ES-I3 (cell line): ENCODE measurements at regions not wholly inside any gene's neighbourhood (a gene's known extent, or its start where the extent isn't known, plus 50 kb on each side); places are given as distances from the start of the nearest gene placed in this dataset.

ENCODE experiments used
- H3K36me3 ChIP-seq: 2 replicates; pipeline ENCODE4 v1.6.1; 2013; ENCODE audit warnings: mild to moderate bottlenecking, low read length, control low read depth, moderate library complexity; ENCODE audit not compliant: insufficient read depth
- H3K4me1 ChIP-seq: 2 replicates; pipeline ENCODE4 v1.6.1; 2013; ENCODE audit warnings: mild to moderate bottlenecking, control low read depth, low read length; ENCODE audit not compliant: insufficient read depth
- H3K9ac ChIP-seq: 2 replicates; pipeline ENCODE4 v1.6.1; 2013; ENCODE audit warnings: low read depth, mild to moderate bottlenecking, low read length, moderate library complexity
- H3K9me3 ChIP-seq: 2 replicates; pipeline ENCODE4 v1.6.1; 2013; ENCODE audit warnings: mild to moderate bottlenecking, low read length, moderate library complexity; ENCODE audit not compliant: control insufficient read depth, insufficient read depth

- H3K4me1 ChIP-seq: peaks cover 12% of the 10 kb centered on the region
- H3K9ac ChIP-seq: no peak overlapping the region
- H3K36me3 ChIP-seq: no peaks in the 10 kb centered on the region
- no peaks in the 10 kb centered on the region for H3K9me3 ChIP-seq
These were observed 901.9 kb upstream of the KLHL29 start for GRCh38 chr2:22483036-22483435.

- no peaks in the 10 kb centered on the region for H3K9me3 ChIP-seq
- no peak overlapping the region for H3K9ac ChIP-seq
- H3K36me3 ChIP-seq: no peaks in the 10 kb centered on the region
- peaks cover 12% of the 10 kb centered on the region for H3K4me1 ChIP-seq
These were observed 899.5 kb upstream of the KLHL29 start for GRCh38 chr2:22485486-22485885.

- peaks cover 12% of the 10 kb centered on the region for H3K4me1 ChIP-seq
- no peaks in the 10 kb centered on the region for H3K9me3 ChIP-seq
These were observed 898.6 kb upstream of the KLHL29 start for GRCh38 chr2:22486343-22486742.

GRCh38 chr2:22487036-22487435 lies 897.9 kb upstream of the KLHL29 start:
- Histone ChIP-seq H3K9ac (no peak overlapping the region), H3K4me1 (peaks cover 12% of the 10 kb centered on the region), H3K9me3 (no peaks in the 10 kb centered on the region)

More at GRCh38 chr2:22486343-22486742, 898.6 kb upstream of the KLHL29 start:
- H3K36me3 ChIP-seq: no peaks in the 10 kb centered on the region
- no peak overlapping the region for H3K9ac ChIP-seq

GRCh38 chr2:22487541-22487940 lies 897.4 kb upstream of the KLHL29 start:
- no peak overlapping the region for H3K9ac ChIP-seq
- H3K4me1 ChIP-seq: peaks cover 12% of the 10 kb centered on the region
- H3K9me3 ChIP-seq: no peaks in the 10 kb centered on the region
- no peaks in the 10 kb centered on the region for H3K36me3 ChIP-seq

More at GRCh38 chr2:22487036-22487435, 897.9 kb upstream of the KLHL29 start:
- no peaks in the 10 kb centered on the region for H3K36me3 ChIP-seq

DNA sequence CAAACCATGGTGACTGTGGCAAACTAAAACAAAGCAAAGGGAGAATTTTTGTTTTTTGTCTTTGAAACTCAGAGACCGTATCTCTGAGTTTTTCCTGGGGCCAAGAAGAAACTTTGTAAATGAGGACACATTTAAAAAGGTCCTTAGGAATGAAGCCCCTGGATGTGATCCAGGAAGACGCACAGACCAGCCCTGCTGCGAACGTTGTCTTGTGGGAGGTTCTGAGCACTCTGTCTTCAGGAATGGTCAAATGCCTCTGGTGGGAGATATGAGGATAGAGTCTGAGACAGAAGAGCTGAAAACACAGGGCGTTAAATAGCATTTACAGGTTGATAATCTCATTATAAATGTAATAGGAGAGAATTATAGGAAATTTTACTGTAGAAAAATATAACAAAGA lies 893.5 kb upstream of the KLHL29 start:
- Histone ChIP-seq H3K36me3 (no peaks in the 10 kb centered on the region), H3K9me3 (no peaks in the 10 kb centered on the region), H3K9ac (no peak overlapping the region), H3K4me1 (0 out of 2 replicates have a peak, but pooled peaks cover under 1% of the 10 kb centered on the region)

DNA sequence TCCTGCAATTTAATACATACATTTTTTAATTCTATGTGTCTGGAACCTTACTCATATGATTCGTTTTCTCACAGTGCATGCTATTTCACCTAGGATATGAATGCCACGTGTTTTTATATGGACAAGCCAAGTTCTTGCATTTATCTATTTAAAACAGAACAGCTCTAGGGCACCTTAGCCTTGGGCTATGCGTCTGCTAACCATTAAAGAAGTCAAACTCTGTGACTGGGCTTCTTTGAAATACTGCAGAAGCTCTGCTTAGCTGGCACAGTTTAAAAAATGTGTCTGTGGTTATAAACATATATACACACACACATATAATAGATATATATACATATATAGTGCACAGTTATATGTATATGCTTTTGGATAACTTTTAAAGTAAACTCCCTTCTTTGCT lies 890.8 kb upstream of the KLHL29 start:
- Histone ChIP-seq H3K9ac (no peak overlapping the region), H3K36me3 (no peaks in the 10 kb centered on the region), H3K9me3 (no peaks in the 10 kb centered on the region), H3K4me1 (no peaks in the 10 kb centered on the region)

- H3K9ac ChIP-seq: no peak overlapping the region
- no peaks in the 10 kb centered on the region for H3K36me3 ChIP-seq
- no peaks in the 10 kb centered on the region for H3K4me1 ChIP-seq
- no peaks in the 10 kb centered on the region for H3K9me3 ChIP-seq
These were observed 887.9 kb upstream of the KLHL29 start for GRCh38 chr2:22497064-22497463.

- Histone ChIP-seq H3K4me1 (no peaks in the 10 kb centered on the region), H3K9me3 (no peaks in the 10 kb centered on the region), H3K36me3 (no peaks in the 10 kb centered on the region)
These were observed 887.2 kb upstream of the KLHL29 start for GRCh38 chr2:22497789-22498188.

GRCh38 chr2:22499082-22499839 lies 885.7 kb upstream of the KLHL29 start:
- no peaks in the 10 kb centered on the region; the same call in 1 of the 2 replicates for H3K9me3 ChIP-seq
- H3K4me1 ChIP-seq: no peaks in the 10 kb centered on the region
- no peaks in the 10 kb centered on the region for H3K36me3 ChIP-seq
- H3K9ac ChIP-seq: no peak overlapping the region

More at GRCh38 chr2:22497789-22498188, 887.2 kb upstream of the KLHL29 start:
- no peak overlapping the region for H3K9ac ChIP-seq

GRCh38 chr2:22500555-22500935 lies 884.4 kb upstream of the KLHL29 start:
- Histone ChIP-seq H3K9ac (no peak overlapping the region), H3K36me3 (no peaks in the 10 kb centered on the region), H3K9me3 (no peaks in the 10 kb centered on the region; the same call in 1 of the 2 replicates), H3K4me1 (no peaks in the 10 kb centered on the region)

DNA sequence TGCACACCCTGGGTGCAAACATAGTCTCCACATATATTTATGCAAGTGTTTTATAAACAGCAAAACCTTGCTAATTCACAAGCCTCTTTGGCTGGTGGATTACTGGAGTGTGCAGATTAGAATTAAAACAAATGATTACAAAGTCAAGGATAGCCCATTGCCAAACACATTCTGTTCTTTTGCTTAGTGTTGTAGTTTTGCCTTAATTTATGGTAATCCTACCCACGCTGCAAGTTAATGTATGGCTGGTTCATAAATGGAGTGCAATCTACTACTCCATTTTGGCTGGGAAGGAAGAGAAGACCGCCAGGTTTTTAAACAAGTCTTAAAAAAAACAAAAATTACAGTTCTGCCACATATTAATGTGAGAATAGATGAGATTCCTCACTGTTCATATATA lies 883.1 kb upstream of the KLHL29 start:
- H3K4me1 ChIP-seq: no peaks in the 10 kb centered on the region
- no peaks in the 10 kb centered on the region; the same call in 1 of the 2 replicates for H3K9me3 ChIP-seq
- H3K36me3 ChIP-seq: no peaks in the 10 kb centered on the region
- H3K9ac ChIP-seq: no peak overlapping the region

DNA sequence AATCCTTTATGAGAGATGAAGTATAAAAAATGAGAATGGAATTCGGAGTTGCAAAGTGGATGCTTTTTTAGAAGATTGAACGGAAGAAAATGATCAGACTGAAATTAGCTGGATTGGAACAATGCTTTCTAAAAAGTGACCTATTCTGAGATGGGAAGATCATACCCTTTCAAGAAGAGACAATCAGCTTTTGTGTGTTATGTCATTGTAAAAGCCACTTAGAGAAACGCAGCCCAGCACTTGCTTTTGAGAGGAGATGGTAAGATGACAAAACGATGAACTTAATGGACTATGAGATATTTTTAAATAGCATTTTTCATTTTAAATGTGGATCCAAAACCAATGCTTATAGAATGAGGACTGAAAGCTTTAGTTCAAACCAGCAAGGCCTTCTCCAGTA lies 871.4 kb upstream of the KLHL29 start:
- Histone ChIP-seq H3K4me1 (no peaks in the 10 kb centered on the region), H3K36me3 (no peaks in the 10 kb centered on the region), H3K9me3 (no peaks in the 10 kb centered on the region; the same call in 1 of the 2 replicates), H3K9ac (no peak overlapping the region)

DNA sequence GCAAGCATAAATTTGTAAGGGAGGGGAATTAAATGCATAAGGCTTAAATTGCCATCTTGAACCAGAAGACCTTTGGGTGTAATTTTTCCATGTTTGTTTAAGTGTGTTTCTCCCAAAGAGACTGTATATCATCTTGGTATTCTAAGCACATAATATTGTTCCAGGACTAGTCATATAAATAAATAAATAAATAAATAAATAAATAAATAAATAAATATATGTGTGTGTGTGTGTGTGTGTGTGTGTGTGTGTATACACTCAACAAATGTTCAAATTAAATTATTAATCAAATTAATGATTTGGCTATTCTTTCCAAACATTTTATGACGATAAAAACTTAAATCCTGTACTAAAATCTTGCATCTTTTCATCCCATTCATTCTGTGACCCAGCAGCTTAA lies 867.8 kb upstream of the KLHL29 start:
- Histone ChIP-seq H3K9me3 (no peaks in the 10 kb centered on the region; the same call in 1 of the 2 replicates), H3K4me1 (peaks cover 7% of the 10 kb centered on the region; the same call in 1 of the 2 replicates), H3K36me3 (no peaks in the 10 kb centered on the region), H3K9ac (no peak overlapping the region)

DNA sequence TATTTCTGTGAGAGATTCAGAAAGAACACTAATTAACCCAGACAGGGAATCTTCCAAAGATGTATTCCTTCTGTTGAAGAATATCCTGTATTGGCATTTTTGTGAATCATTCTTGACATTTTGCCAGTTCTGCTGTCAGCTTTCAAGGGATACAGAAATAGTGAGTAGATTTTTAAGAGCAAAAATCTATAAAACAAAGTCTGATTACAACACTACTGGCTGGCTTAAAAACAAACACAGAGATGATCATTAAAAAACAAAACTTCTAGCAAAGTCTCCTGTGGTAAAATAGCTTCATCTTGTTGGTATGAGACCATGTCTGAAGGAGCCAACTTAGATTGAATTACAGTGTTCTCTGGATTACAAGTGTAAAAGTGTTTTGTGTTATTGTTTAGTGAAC lies 866.3 kb upstream of the KLHL29 start:
- peaks cover 7% of the 10 kb centered on the region; the same call in 1 of the 2 replicates for H3K4me1 ChIP-seq
- no peaks in the 10 kb centered on the region for H3K36me3 ChIP-seq
- H3K9me3 ChIP-seq: no peaks in the 10 kb centered on the region; the same call in 1 of the 2 replicates
- H3K9ac ChIP-seq: no peak overlapping the region
